Smooth muscle cell (in vitro differentiated cells): ENCODE measurements at regions not wholly inside any gene's neighbourhood (a gene's known extent, or its start where the extent isn't known, plus 50 kb on each side); places are given as distances from the start of the nearest gene placed in this dataset.

Experiments
- DNase-seq: peaks from one replicate; lab custom pipeline; 2025; ENCODE audit not compliant: unreplicated experiment; lab: John Stamatoyannopoulos, UW
- H2AFZ ChIP-seq: fragments of 200-600 bp; sonication (generic); 2 replicates; pipeline ENCODE4 v1.6.0; 2016; ENCODE audit warnings: antibody characterized with exemption, low read depth, mild to moderate bottlenecking
- H3F3A ChIP-seq: fragments of 200-600 bp; sonication (generic); 2 replicates; pipeline ENCODE4 v1.6.0; 2017; ENCODE audit warnings: antibody characterized with exemption, low read depth
- H3K27ac ChIP-seq: fragments of 200-600 bp; sonication (generic); 2 replicates; pipeline ENCODE4 v1.5.1; 2016; ENCODE audit warnings: low read depth, mild to moderate bottlenecking
- H3K27me3 ChIP-seq: fragments of 200-600 bp; sonication (generic); 2 replicates; pipeline ENCODE4 v1.6.1; 2016; ENCODE audit warnings: low read depth, mild to moderate bottlenecking
- H3K36me3 ChIP-seq: fragments of 200-600 bp; sonication (generic); 2 replicates; pipeline ENCODE4 v1.5.1; 2016; ENCODE audit warnings: low read depth
- H3K4me1 ChIP-seq: fragments of 200-600 bp; sonication (generic); 2 replicates; pipeline ENCODE4 v1.5.1; 2016; ENCODE audit warnings: low read depth
- H3K4me2 ChIP-seq: fragments of 200-600 bp; sonication (generic); 2 replicates; pipeline ENCODE4 v1.6.0; 2016; ENCODE audit warnings: mild to moderate bottlenecking
- H3K4me3 ChIP-seq: fragments of 200-600 bp; sonication (generic); 2 replicates; pipeline ENCODE4 v1.5.1; 2016; ENCODE audit warnings: mild to moderate bottlenecking
- H3K79me2 ChIP-seq: fragments of 200-600 bp; sonication (generic); 2 replicates; pipeline ENCODE4 v1.6.0; 2016; ENCODE audit warnings: low read depth, mild to moderate bottlenecking
- H3K9ac ChIP-seq: fragments of 200-600 bp; sonication (generic); 2 replicates; pipeline ENCODE4 v1.6.0; 2016; ENCODE audit warnings: low read depth
- H3K9me3 ChIP-seq: fragments of 200-600 bp; sonication (generic); replicated peaks from 2 replicates; pipeline ENCODE4 v1.5.1; 2016; ENCODE audit warnings: low read depth
- H4K20me1 ChIP-seq: fragments of 200-600 bp; sonication (generic); 2 replicates; pipeline ENCODE4 v1.6.0; 2016; ENCODE audit warnings: low read depth
- CTCF ChIP-seq: fragments of 200-600 bp; sonication (generic); IDR thresholded peaks from 2 replicates; pipeline ENCODE4 v1.5.1; 2017; ENCODE audit warnings: borderline replicate concordance, mild to moderate bottlenecking, antibody characterized with exemption; ENCODE audit not compliant: insufficient read depth, poor library complexity, severe bottlenecking
- WGBS: methylation state at CpG from one replicate; pipeline ENCODE4 v1.1.7; 2016; ENCODE audit warnings: low lambda C conversion rate; 5-methylcytosine and 5-hydroxymethylcytosine counted together

- Histone ChIP-seq H3K4me1 (peaks cover 3% of the 10 kb centered on the region), H3K4me2 (no peak overlapping the region), H3K9me3 (no peaks in the 10 kb centered on the region), H3K79me2 (no peaks in the 10 kb centered on the region), H3K9ac (no peak overlapping the region), H4K20me1 (no peaks in the 10 kb centered on the region), H3K27me3 (peaks cover 27% of the 10 kb centered on the region), H3K27ac (no peak overlapping the region), H3F3A (no peaks in the 10 kb centered on the region), H3K4me3 (no peak overlapping the region), H3K36me3 (no peaks in the 10 kb centered on the region), H2AFZ (no peak overlapping the region)
- 66% methylated on average over 2 of the region's 2 CpGs for WGBS
- no peak for TF ChIP-seq CTCF
- DNase-seq, result no peak
These were observed 54.5 kb upstream of the PDZD8 start for GRCh38 chr10:117429643-117430265.

- WGBS, result 73% methylated on average over 4 of the region's 4 CpGs
- TF ChIP-seq CTCF, result no peak
- no peaks in the 10 kb centered on the region for H3F3A ChIP-seq
- H3K27ac ChIP-seq, result no peak overlapping the region
- H3K36me3 ChIP-seq, result no peaks in the 10 kb centered on the region
- H3K4me2 ChIP-seq, result no peak overlapping the region
- H4K20me1 ChIP-seq, result no peaks in the 10 kb centered on the region
- no peak overlapping the region for H3K4me3 ChIP-seq
- H3K4me1 ChIP-seq, result peaks cover 3% of the 10 kb centered on the region
- no peaks in the 10 kb centered on the region for H3K79me2 ChIP-seq
- H2AFZ ChIP-seq, result no peak overlapping the region
- DNase-seq, result no peak
- H3K27me3 ChIP-seq, result peaks cover 15% of the 10 kb centered on the region
- H3K9me3 ChIP-seq, result no peaks in the 10 kb centered on the region
- H3K9ac ChIP-seq, result no peak overlapping the region
These were observed 52.1 kb upstream of the PDZD8 start for GRCh38 chr10:117427356-117427755.

GRCh38 chr10:117425974-117426566 is 50.8 kb upstream of the PDZD8 start:
- no peaks in the 10 kb centered on the region for H3K36me3 ChIP-seq
- H2AFZ ChIP-seq, result no peak overlapping the region
- H3K9ac ChIP-seq, result no peak overlapping the region
- H3F3A ChIP-seq, result no peaks in the 10 kb centered on the region
- no peaks in the 10 kb centered on the region for H3K79me2 ChIP-seq
- H3K27ac ChIP-seq, result no peak overlapping the region
- no peak for TF ChIP-seq CTCF
- no peak for DNase-seq
- H3K9me3 ChIP-seq, result no peaks in the 10 kb centered on the region
- 83% methylated on average over 5 of the region's 5 CpGs for WGBS
- peaks cover 3% of the 10 kb centered on the region for H3K4me1 ChIP-seq
- H3K4me3 ChIP-seq, result no peak overlapping the region
- no peak overlapping the region for H3K4me2 ChIP-seq
- H3K27me3 ChIP-seq, result peaks cover 21% of the 10 kb centered on the region
- H4K20me1 ChIP-seq, result no peaks in the 10 kb centered on the region
